K562 (cell line): ENCODE measurements at regions not wholly inside any gene's neighbourhood (a gene's known extent, or its start where the extent isn't known, plus 50 kb on each side); places are given as distances from the start of the nearest gene placed in this dataset.

ENCODE experiments used
- ATAC-seq: fragments of 200-7000 bp; cut with Tn5 transposase; 3 replicates; pipeline ENCODE4 v1.9.1; 2020; ENCODE audit warnings: moderate library complexity
- BruUV-seq: library from RNA; stranded (reverse); fragments of 400-500 nt; replicated peaks from 2 replicates; lab custom pipeline; 2021; lab: Mats Ljungman, UMichigan
- CTCF ChIA-PET: fragments of 300-600 bp; formaldehyde crosslinking; extraction: SDS; loops from one replicate; lab custom pipeline; 2021; ENCODE audit warnings: low intra/inter-chr PET ratio; lab: Yijun Ruan, JAX
- POLR2A ChIA-PET: fragments of 300-600, 350-650 bp; sonication (Branson Sonifier 250); formaldehyde crosslinking; extraction: SDS; loops from one replicate; lab custom pipeline; 2021; ENCODE audit warnings: antibody characterized with exemption, inconsistent platforms; lab: Yijun Ruan, JAX
- DNase-seq, 4 experiments: peaks; one replicate each; pipeline versions ENCODE4 v3.0.0 to v3.0.0-alpha.2; 2011 to 2018; ENCODE audit warnings: low spot score in 3 of 4, mixed read lengths in 3 of 4; ENCODE audit errors: extremely low read depth in 1 of 4
- FAIRE-seq: peaks from 2 replicates; lab custom pipeline; 2011; peaks lifted over from hg19 to GRCh38; lab: Jason Lieb, UNC
- H2AFZ ChIP-seq: 2 replicates; pipeline ENCODE4 v1.6.0; 2011; ENCODE audit warnings: low read depth, low read length, control low read depth, inconsistent platforms
- H3K27ac ChIP-seq: fragments of 200-600 bp; 3 replicates; pipeline ENCODE4 v1.8.0; 2011; ENCODE audit warnings: low read depth, mild to moderate bottlenecking, control low read depth, inconsistent platforms, low read length, moderate library complexity, mixed read lengths; ENCODE audit errors: extremely low read depth
- H3K27me3 ChIP-seq, 2 experiments: fragments of 300-600 bp in 1 of 2; 2 replicates in 1 of 2; 3 replicates in 1 of 2; pipeline versions ENCODE4 v1.6.0 to v1.8.0; 2011; ENCODE audit warnings: inconsistent platforms in 2 of 2, low read length in 2 of 2, mild to moderate bottlenecking in 1 of 2, mixed read lengths in 1 of 2, moderate library complexity in 1 of 2; ENCODE audit not compliant: control insufficient read depth in 2 of 2, insufficient read depth in 2 of 2
- H3K36me3 ChIP-seq: fragments of 300-600 bp; 3 replicates; pipeline ENCODE4 v1.8.0; 2011; ENCODE audit warnings: mild to moderate bottlenecking, low read length, inconsistent platforms; ENCODE audit not compliant: control insufficient read depth, insufficient read depth
- H3K4me1 ChIP-seq, 2 experiments: fragments of 200-600 bp in 1 of 2; replicated peaks in 1 of 2; 2 replicates in 1 of 2; 3 replicates in 1 of 2; pipeline versions ENCODE4 v1.5.1 to v1.8.0; 2011; ENCODE audit warnings: inconsistent platforms in 2 of 2, low read length in 2 of 2, mild to moderate bottlenecking in 1 of 2, mixed read lengths in 1 of 2, moderate library complexity in 1 of 2; ENCODE audit not compliant: control insufficient read depth in 2 of 2, insufficient read depth in 2 of 2
- H3K4me2 ChIP-seq: 2 replicates; pipeline ENCODE4 v1.6.1; 2011; ENCODE audit warnings: low read length, control low read depth, inconsistent platforms, mixed read lengths; ENCODE audit not compliant: insufficient read depth
- H3K4me3 ChIP-seq: fragments of 200-600 bp; sonication (generic), shearing (Covaris generic); 2 replicates; pipeline ENCODE4 v1.5.1; 2016; ENCODE audit warnings: control low read depth, inconsistent platforms
- H3K79me2 ChIP-seq: fragments of 200-600 bp; 3 replicates; pipeline ENCODE4 v1.8.0; 2011; ENCODE audit warnings: low read length, inconsistent platforms; ENCODE audit not compliant: control insufficient read depth, insufficient read depth
- H3K9ac ChIP-seq, 2 experiments: 2 replicates each; pipeline versions ENCODE4 v1.6.0 to v1.6.1; 2011; ENCODE audit warnings: low read depth in 2 of 2, low read length in 2 of 2, control low read depth in 1 of 2, inconsistent platforms in 1 of 2, mild to moderate bottlenecking in 1 of 2, mixed read lengths in 1 of 2; ENCODE audit not compliant: insufficient read depth in 1 of 2
- H3K9me1 ChIP-seq: one replicate; pipeline ENCODE4 v1.6.0; 2011; ENCODE audit warnings: inconsistent platforms, mild to moderate bottlenecking, low read length, moderate library complexity; ENCODE audit not compliant: control insufficient read depth, insufficient read depth
- H3K9me3 ChIP-seq: replicated peaks from 2 replicates; pipeline ENCODE4 v1.5.1; 2011; ENCODE audit warnings: low read depth, low read length, inconsistent platforms; ENCODE audit not compliant: control insufficient read depth, insufficient read depth
- H4K20me1 ChIP-seq: replicated peaks from 2 replicates; pipeline ENCODE4 v1.6.1; 2011; ENCODE audit warnings: low read length, inconsistent platforms, mixed read lengths; ENCODE audit not compliant: control insufficient read depth, insufficient read depth
- CHD2 ChIP-seq: IDR thresholded peaks from 2 replicates; pipeline ENCODE4 v1.6.1; 2011; ENCODE audit warnings: low read depth, low read length
- CREM ChIP-seq: IDR thresholded peaks from 2 replicates; pipeline ENCODE4 v1.6.1; 2014; ENCODE audit warnings: antibody characterized with exemption, low read depth
- JUN ChIP-seq, 2 experiments: sonication (generic) in 1 of 2; formaldehyde crosslinking in 1 of 2; IDR thresholded peaks; 2 replicates each; pipeline versions ENCODE4 v1.6.1 to v1.8.0; 2012 to 2022; ENCODE audit warnings: borderline replicate concordance in 2 of 2, mild to moderate bottlenecking in 2 of 2, improper control_type of control experiment in 1 of 2, low read depth in 1 of 2, low read length in 1 of 2, missing genetic modification reagents in 1 of 2
- KLF1 ChIP-seq: fragments of 450-650 bp; IDR thresholded peaks from 2 replicates; pipeline ENCODE4 v1.6.1; 2016; ENCODE audit warnings: missing genetic modification characterization, missing compliant biosample characterization
- NFRKB ChIP-seq: fragments of 450-650 bp; IDR thresholded peaks from 2 replicates; pipeline ENCODE4 v1.6.1; 2016; ENCODE audit warnings: low read depth
- PHB ChIP-seq: fragments of 250-450 bp; sonication (Bioruptor Pico); IDR thresholded peaks from 2 replicates; pipeline ENCODE4 v1.5.0; 2021
- POLR2A ChIP-seq: fragments of 450-650 bp; conservative IDR thresholded peaks from 2 replicates; pipeline ENCODE4 v1.6.1; 2016
- POLR2G ChIP-seq: fragments of 200-400 bp; formaldehyde crosslinking; IDR thresholded peaks from 2 replicates; pipeline ENCODE4 v1.6.1; 2017; ENCODE audit warnings: low read depth, mild to moderate bottlenecking, antibody characterized with exemption, low read length, moderate library complexity
- RCOR1 ChIP-seq, 2 experiments: IDR thresholded peaks; 2 replicates each; pipeline ENCODE4 v1.6.1; 2012; ENCODE audit warnings: low read depth in 2 of 2, low read length in 2 of 2, borderline replicate concordance in 1 of 2, improper control_type of control experiment in 1 of 2
- RFX5 ChIP-seq: IDR thresholded peaks from 2 replicates; pipeline ENCODE4 v1.6.1; 2011; ENCODE audit warnings: low read depth, mild to moderate bottlenecking, improper control_type of control experiment, low read length
- SETDB1 ChIP-seq: IDR thresholded peaks from one replicate; pipeline ENCODE4 v1.6.1; 2012; ENCODE audit warnings: low read length, control low read depth, inconsistent platforms
- SMARCA4 ChIP-seq: fragments of 450-650 bp; IDR thresholded peaks from 2 replicates; pipeline ENCODE4 v1.6.1; 2016
- SPI1 ChIP-seq: IDR thresholded peaks from 2 replicates; pipeline ENCODE4 v1.6.1; 2011; ENCODE audit warnings: low read depth, low read length, control low read depth, borderline replicate concordance
- ZFP36 ChIP-seq: fragments of 150-350 bp; IDR thresholded peaks from 2 replicates; pipeline ENCODE4 v1.6.1; 2018; ENCODE audit warnings: low read length, low read depth; ENCODE audit not compliant: partially characterized antibody
- ZNF436 ChIP-seq: fragments of 250-450, 450-650 bp; sonication (Bioruptor Pico); formaldehyde crosslinking; IDR thresholded peaks from 2 replicates; pipeline ENCODE4 v1.7.0; 2020; ENCODE audit warnings: mild to moderate bottlenecking
- ZNF644 ChIP-seq: fragments of 200-800 bp; sonication (Bioruptor generic); IDR thresholded peaks from 2 replicates; pipeline ENCODE4 v1.6.1; 2016; ENCODE audit warnings: low read depth, missing genetic modification characterization, missing compliant biosample characterization
- WGBS: fragments of 100-300 bp; shearing (Covaris generic); methylation state at CpG from one replicate; pipeline ENCODE4 v1.1.6; 2016; ENCODE audit warnings: low coverage, mixed read lengths; ENCODE audit not compliant: insufficient coverage; ENCODE audit errors: missing lambda C conversion rate; 5-methylcytosine and 5-hydroxymethylcytosine counted together
- in situ Hi-C: fragments of 300-500 bp; cut with MboI; formaldehyde crosslinking; loops from 4 replicates; pipeline ENCODE4 v1.15.0; 2018; ENCODE audit warnings: inconsistent platforms, mixed read lengths
- intact Hi-C: fragments of 100-400 bp; cut with micrococcal nuclease; formaldehyde crosslinking; loops from 2 replicates; pipeline ENCODE4 v1.14.2; 2022

DNA sequence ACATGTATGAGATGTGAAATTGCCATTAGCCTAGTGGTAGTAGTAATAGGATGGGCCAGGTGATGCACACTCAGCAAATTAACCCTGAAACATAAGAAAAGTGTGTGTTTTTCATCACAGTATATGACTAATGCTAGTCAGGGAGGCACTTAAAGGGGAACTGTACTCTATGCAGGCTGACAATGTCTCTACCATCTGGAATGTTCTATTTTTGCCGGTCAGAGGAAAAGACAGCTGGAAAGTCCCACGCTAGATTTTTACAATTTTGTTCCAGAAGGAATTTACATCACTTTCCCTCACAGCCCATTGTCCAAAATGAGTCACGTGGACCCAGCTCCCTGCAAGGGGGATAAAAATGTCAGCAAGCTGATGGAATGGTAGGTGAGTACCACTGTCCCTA lies 746.3 kb upstream of the CHAC2 start:
- no peaks in the 10 kb centered on the region for H4K20me1 ChIP-seq
- H3K9me3 ChIP-seq, result no peaks in the 10 kb centered on the region
- H2AFZ ChIP-seq, result no peak overlapping the region
- no peaks in the 10 kb centered on the region for H3K9me1 ChIP-seq
- no peaks in the 10 kb centered on the region for H3K4me1 ChIP-seq
- H3K4me2 ChIP-seq, result no peak overlapping the region
- ChIA-PET CTCF (no interaction called here), POLR2A (no interaction called here)
- DNase-seq, result no peak
- no peak overlapping the region for H3K4me3 ChIP-seq
- in situ Hi-C loops, result no loop called here
- intact Hi-C loops, result no loop called here
- no TSS peak for BruUV-seq
- no peaks in the 10 kb centered on the region for H3K79me2 ChIP-seq
- no peaks in the 10 kb centered on the region for H3K27me3 ChIP-seq
- no peak for FAIRE-seq
- no peaks in the 10 kb centered on the region for H3K36me3 ChIP-seq
- WGBS, result 3% methylated on average over 3 of the region's 3 CpGs
- ATAC-seq, result no peak
- H3K27ac ChIP-seq, result no peak overlapping the region
- H3K9ac ChIP-seq, result no peak overlapping the region
- no peak for TF ChIP-seq SMARCA4
- TF ChIP-seq RFX5, result no peak
- TF ChIP-seq ZFP36, result no peak
- TF ChIP-seq NFRKB, result no peak
- TF ChIP-seq ZNF436 (CRISPR knock-in tag), result no peak
- no peak for TF ChIP-seq ZNF644 (tag)
- TF ChIP-seq SPI1, result no peak
- TF ChIP-seq POLR2G, result no peak
- TF ChIP-seq KLF1, result no peak
- no peak for TF ChIP-seq RCOR1 (IDR thresholded peaks at IDR 0.05; ENCODE audit: borderline replicate concordance in 1 of 2, low read depth in 2 of 2, low read length in 2 of 2)
- no peak for TF ChIP-seq POLR2A
- no peak for TF ChIP-seq JUN (IDR thresholded peaks at IDR 0.05; ENCODE audit: borderline replicate concordance, low read depth, low read length)
- TF ChIP-seq JUN (CRISPR knock-in tag; IDR thresholded peaks at IDR 0.05; ENCODE audit: borderline replicate concordance), result no peak
- no peak for TF ChIP-seq SETDB1
- TF ChIP-seq CREM, result no peak
- TF ChIP-seq CHD2, result no peak
- no peak for TF ChIP-seq PHB (CRISPR knock-in tag)
